ENCODE measurements at regions not wholly inside any gene's neighbourhood (a gene's known extent, or its start where the extent isn't known, plus 50 kb on each side); places are given as distances from the start of the nearest gene placed in this dataset.

- no peak for TF ChIP-seq EZH2 (IDR thresholded peaks at IDR 0.05; ENCODE audit: low read length, missing control alignments)
- no peak for DNase-seq (ENCODE audit: low read depth in 2 of 2)
Observed at GRCh38 chr2:21291426-21291825, 167.7 kb downstream of the TDRD15 start.

DNA sequence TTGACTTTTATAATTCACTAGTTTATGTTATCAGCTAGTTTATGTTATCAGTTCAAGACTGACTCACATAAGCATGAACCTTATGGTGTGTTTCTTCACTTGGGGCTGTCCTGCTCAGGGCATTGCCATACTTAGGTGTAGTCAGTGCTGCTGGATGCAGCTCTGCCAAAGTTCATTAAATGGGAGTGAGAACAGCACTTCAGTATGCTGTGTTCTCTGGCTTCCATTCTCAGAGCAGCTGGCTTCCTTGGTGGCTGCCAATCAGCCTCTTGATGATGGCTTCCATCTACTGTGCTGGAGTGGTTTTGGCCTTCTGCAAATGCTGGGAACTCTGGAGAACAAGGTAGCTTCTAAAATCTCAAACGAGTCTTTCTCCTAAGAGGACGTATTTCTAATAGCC, 170.7 kb downstream of the TDRD15 start:
- Histone ChIP-seq H3K9me3 (ENCODE audit: control insufficient read depth, insufficient read depth, low read depth, low read length) (no peaks in the 10 kb centered on the region), H3K4me1 (ENCODE audit: control insufficient read depth, extremely low read depth, insufficient read depth, low read length) (no peaks in the 10 kb centered on the region), H3K4me2 (ENCODE audit: extremely low read depth, insufficient read depth, low read length) (no peak overlapping the region), H2AFZ (ENCODE audit: low read length) (no peak overlapping the region), H3K27me3 (ENCODE audit: control insufficient read depth, insufficient read depth, low read length) (no peaks in the 10 kb centered on the region), H3K9ac (ENCODE audit: insufficient read depth, low read length) (no peak overlapping the region), H3K27ac (ENCODE audit: insufficient read depth, low read length) (no peak overlapping the region), H3K36me3 (ENCODE audit: control insufficient read depth, insufficient read depth, low read length) (no peaks in the 10 kb centered on the region), H3K4me3 (replicated peaks in 1 of 4; ENCODE audit: control extremely low read depth in 1 of 4, insufficient read depth in 1 of 4, low read depth in 3 of 4, low read length in 4 of 4) (no peak overlapping the region), H3K79me2 (ENCODE audit: control insufficient read depth, insufficient read depth, low read length) (no peaks in the 10 kb centered on the region), H4K20me1 (ENCODE audit: control insufficient read depth, extremely low read depth, insufficient read depth, low read length) (no peaks in the 10 kb centered on the region)
- TF ChIP-seq, protein P1, sequence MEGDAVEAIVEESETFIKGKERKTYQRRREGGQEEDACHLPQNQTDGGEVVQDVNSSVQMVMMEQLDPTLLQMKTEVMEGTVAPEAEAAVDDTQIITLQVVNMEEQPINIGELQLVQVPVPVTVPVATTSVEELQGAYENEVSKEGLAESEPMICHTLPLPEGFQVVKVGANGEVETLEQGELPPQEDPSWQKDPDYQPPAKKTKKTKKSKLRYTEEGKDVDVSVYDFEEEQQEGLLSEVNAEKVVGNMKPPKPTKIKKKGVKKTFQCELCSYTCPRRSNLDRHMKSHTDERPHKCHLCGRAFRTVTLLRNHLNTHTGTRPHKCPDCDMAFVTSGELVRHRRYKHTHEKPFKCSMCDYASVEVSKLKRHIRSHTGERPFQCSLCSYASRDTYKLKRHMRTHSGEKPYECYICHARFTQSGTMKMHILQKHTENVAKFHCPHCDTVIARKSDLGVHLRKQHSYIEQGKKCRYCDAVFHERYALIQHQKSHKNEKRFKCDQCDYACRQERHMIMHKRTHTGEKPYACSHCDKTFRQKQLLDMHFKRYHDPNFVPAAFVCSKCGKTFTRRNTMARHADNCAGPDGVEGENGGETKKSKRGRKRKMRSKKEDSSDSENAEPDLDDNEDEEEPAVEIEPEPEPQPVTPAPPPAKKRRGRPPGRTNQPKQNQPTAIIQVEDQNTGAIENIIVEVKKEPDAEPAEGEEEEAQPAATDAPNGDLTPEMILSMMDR (conservative IDR thresholded peaks at IDR 0.05 in 1 of 2, IDR thresholded peaks at IDR 0.05 in 1 of 2; ENCODE audit: low read depth in 1 of 2, low read length in 2 of 2), result no peak
- no peak for TF ChIP-seq EZH2 (IDR thresholded peaks at IDR 0.05; ENCODE audit: low read length, missing control alignments)
- no peak for DNase-seq (ENCODE audit: low read depth in 2 of 2)

More at GRCh38 chr2:21291426-21291825, 167.7 kb downstream of the TDRD15 start:
- Histone ChIP-seq H3K27ac (ENCODE audit: insufficient read depth, low read length) (no peak overlapping the region), H3K27me3 (ENCODE audit: control insufficient read depth, insufficient read depth, low read length) (no peaks in the 10 kb centered on the region), H3K4me3 (replicated peaks in 1 of 4; ENCODE audit: control extremely low read depth in 1 of 4, insufficient read depth in 1 of 4, low read depth in 3 of 4, low read length in 4 of 4) (no peak overlapping the region), H2AFZ (ENCODE audit: low read length) (no peak overlapping the region), H4K20me1 (ENCODE audit: control insufficient read depth, extremely low read depth, insufficient read depth, low read length) (no peaks in the 10 kb centered on the region), H3K9ac (ENCODE audit: insufficient read depth, low read length) (no peak overlapping the region), H3K9me3 (ENCODE audit: control insufficient read depth, insufficient read depth, low read depth, low read length) (no peaks in the 10 kb centered on the region), H3K4me1 (ENCODE audit: control insufficient read depth, extremely low read depth, insufficient read depth, low read length) (no peaks in the 10 kb centered on the region), H3K36me3 (ENCODE audit: control insufficient read depth, insufficient read depth, low read length) (no peaks in the 10 kb centered on the region), H3K79me2 (ENCODE audit: control insufficient read depth, insufficient read depth, low read length) (no peaks in the 10 kb centered on the region), H3K4me2 (ENCODE audit: extremely low read depth, insufficient read depth, low read length) (no peak overlapping the region)

DNA sequence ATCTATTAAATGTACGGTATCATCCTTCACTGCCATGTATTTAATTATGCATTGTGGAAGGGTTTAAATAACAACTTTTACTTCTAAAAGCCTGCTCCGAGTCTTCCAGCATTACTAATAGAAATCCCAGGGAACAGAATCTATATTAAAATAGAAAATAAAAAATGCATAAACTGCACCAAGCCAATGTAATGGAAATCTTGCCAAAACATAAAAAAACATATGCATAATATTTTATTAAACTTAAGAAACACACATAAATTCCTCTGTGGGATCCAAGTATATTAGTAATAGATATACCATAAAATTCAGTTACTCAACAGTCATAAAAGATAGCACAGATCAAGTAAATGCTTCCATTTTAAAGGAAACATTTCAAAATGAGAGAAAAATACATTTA, 175.6 kb downstream of the TDRD15 start:
- H3K36me3 ChIP-seq (ENCODE audit: control insufficient read depth, insufficient read depth, low read length), result no peaks in the 10 kb centered on the region
- TF ChIP-seq EZH2 (IDR thresholded peaks at IDR 0.05; ENCODE audit: low read length, missing control alignments), result no peak
- TF ChIP-seq, protein P1 (conservative IDR thresholded peaks at IDR 0.05 in 1 of 2, IDR thresholded peaks at IDR 0.05 in 1 of 2; ENCODE audit: low read depth in 1 of 2, low read length in 2 of 2), result no peak
- H3K4me3 ChIP-seq (replicated peaks in 1 of 4; ENCODE audit: control extremely low read depth in 1 of 4, insufficient read depth in 1 of 4, low read depth in 3 of 4, low read length in 4 of 4), result no peak overlapping the region
- no peak overlapping the region for H3K9ac ChIP-seq (ENCODE audit: insufficient read depth, low read length)
- no peaks in the 10 kb centered on the region for H3K79me2 ChIP-seq (ENCODE audit: control insufficient read depth, insufficient read depth, low read length)
- no peaks in the 10 kb centered on the region for H4K20me1 ChIP-seq (ENCODE audit: control insufficient read depth, extremely low read depth, insufficient read depth, low read length)
- H2AFZ ChIP-seq (ENCODE audit: low read length), result no peak overlapping the region
- no peak overlapping the region for H3K27ac ChIP-seq (ENCODE audit: insufficient read depth, low read length)
- no peak for DNase-seq (ENCODE audit: low read depth in 2 of 2)
- H3K4me1 ChIP-seq (ENCODE audit: control insufficient read depth, extremely low read depth, insufficient read depth, low read length), result no peaks in the 10 kb centered on the region
- H3K4me2 ChIP-seq (ENCODE audit: extremely low read depth, insufficient read depth, low read length), result no peak overlapping the region
- H3K9me3 ChIP-seq (ENCODE audit: control insufficient read depth, insufficient read depth, low read depth, low read length), result no peaks in the 10 kb centered on the region
- no peaks in the 10 kb centered on the region for H3K27me3 ChIP-seq (ENCODE audit: control insufficient read depth, insufficient read depth, low read length)
